ENCODE measurements at regions not wholly inside any gene's neighbourhood (a gene's known extent, or its start where the extent isn't known, plus 50 kb on each side); places are given as distances from the start of the nearest gene placed in this dataset.

DNA sequence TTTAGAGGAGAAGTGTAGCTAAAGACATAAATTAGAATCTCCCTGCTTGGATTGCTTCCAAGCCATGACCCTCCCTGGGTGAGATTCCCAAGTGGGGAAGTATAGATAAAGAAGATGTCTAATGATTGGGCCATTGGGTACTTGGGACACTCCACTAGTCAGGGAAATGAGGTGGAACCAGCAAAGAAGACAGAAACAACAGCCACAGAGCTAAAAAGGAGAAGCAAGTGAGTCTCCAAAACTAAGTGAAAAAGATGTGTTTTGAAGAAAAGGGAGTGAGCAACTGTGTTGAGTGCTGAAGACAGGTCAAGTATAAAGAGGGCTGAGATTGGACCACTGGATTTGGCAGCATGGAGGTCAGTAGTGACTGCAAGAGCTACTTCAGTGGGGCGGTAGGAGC is 61.2 kb upstream of the FOXN2 start:
- Mint-ChIP-seq H3K27me3 (no peaks in the 10 kb centered on the region), H3K36me3 (ENCODE audit: low read depth) (no peaks in the 10 kb centered on the region), H3K4me3 (no peak overlapping the region), H3K27ac (no peak overlapping the region), H3K4me1 (peaks cover 20% of the 10 kb centered on the region), H3K9me3 (no peaks in the 10 kb centered on the region)
- no peak for DNase-seq
- POLR2A ChIA-PET = no interaction called here
- CTCF ChIA-PET = no interaction called here

DNA sequence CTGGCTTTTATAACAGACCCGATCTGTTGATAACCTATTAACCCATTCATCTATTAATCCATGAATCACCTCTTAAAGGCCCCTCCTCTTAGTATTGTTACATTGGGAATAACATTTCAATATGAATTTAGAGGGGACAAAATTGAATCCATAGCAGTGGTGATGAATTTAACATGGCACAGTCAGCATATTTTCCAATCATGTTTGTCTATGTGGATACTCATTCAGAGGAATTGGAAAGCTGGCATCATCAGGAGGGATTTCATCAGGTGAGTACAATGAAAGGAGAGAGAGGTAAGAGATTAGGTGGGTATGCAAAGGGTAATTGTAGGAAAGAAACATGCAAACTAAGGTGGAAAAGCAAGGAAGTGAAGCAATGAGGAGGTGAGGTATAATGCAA is 59.6 kb upstream of the FOXN2 start:
- Mint-ChIP-seq H3K9me3 (no peaks in the 10 kb centered on the region), H3K36me3 (ENCODE audit: low read depth) (no peaks in the 10 kb centered on the region), H3K27ac (no peak overlapping the region), H3K4me1 (peaks cover 9% of the 10 kb centered on the region), H3K4me3 (no peak overlapping the region), H3K27me3 (no peaks in the 10 kb centered on the region)
- ChIA-PET POLR2A (no interaction called here), CTCF (no interaction called here)
- no peak for DNase-seq

DNA sequence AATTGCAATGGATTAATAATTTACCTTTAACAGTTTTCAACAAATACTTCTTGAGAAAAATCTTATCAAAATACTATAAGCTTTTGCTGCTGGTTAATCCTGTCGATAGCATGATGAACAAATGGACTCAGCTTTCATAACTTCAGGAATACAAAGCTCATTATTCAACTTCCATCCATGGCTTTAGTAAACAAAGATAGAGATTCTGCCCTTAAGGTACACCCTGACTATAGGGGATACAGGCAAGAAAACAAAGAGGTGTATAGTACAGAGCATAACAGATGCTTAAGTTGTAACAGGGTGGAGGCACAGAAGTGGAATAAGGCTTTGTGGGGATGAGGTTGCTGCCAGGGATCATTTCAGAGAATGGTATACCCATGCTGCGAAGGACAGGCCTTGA is 57.0 kb upstream of the FOXN2 start:
- Mint-ChIP-seq H3K4me1 (no peaks in the 10 kb centered on the region), H3K27me3 (no peaks in the 10 kb centered on the region), H3K9me3 (no peaks in the 10 kb centered on the region), H3K4me3 (no peak overlapping the region), H3K36me3 (ENCODE audit: low read depth) (no peaks in the 10 kb centered on the region), H3K27ac (no peak overlapping the region)
- ChIA-PET POLR2A (no interaction called here), CTCF (interaction anchor here (1.0 to 1.2 kb wide), 2 partner anchors 9 to 10 kb away, joined by 3 to 4 read pairs; no protein-coding TSS in a partner anchor)
- DNase-seq = no peak

DNA sequence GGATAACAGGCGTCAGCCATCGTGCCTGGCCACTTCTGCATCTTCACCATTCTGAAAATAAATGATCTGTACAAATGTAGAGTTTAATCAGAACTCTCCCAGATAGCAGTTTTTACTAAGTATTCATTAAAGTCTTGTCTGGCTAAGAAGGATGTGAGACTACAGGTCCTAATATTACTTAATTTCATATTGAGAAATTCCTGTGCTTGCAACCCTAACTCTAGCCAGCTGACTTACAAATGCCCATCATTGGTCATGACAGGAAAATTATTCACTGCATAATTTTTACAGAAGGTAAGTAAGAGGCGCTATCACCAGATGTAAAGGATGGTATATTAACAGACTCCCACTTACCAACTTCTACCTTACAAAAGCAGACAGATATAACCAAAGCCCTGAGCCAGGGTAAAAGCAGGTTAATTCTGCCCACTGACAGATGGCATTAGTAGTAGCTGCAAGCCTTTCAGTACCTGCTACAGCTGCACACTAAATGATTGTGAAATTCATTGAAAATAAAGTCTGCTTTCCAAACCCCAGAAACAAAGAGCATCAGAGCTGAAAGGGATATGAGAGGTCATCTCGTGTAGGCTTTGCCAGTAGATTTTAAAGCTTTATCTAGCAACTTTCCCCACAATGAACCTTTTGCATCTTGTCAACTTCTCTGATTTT is 55.9 kb upstream of the FOXN2 start:
- no peaks in the 10 kb centered on the region for H3K9me3 Mint-ChIP-seq
- no peak overlapping the region for H3K4me3 Mint-ChIP-seq
- no peak for DNase-seq
- no peaks in the 10 kb centered on the region for H3K27me3 Mint-ChIP-seq
- H3K36me3 Mint-ChIP-seq (ENCODE audit: low read depth) = no peaks in the 10 kb centered on the region
- POLR2A ChIA-PET = no interaction called here
- no peak overlapping the region for H3K27ac Mint-ChIP-seq
- CTCF ChIA-PET = interaction anchor here (0.6 to 1.3 kb wide), 2 partner anchors 9 to 318 kb away, joined by 3 to 4 read pairs; no protein-coding TSS in a partner anchor
- H3K4me1 Mint-ChIP-seq = no peaks in the 10 kb centered on the region

DNA sequence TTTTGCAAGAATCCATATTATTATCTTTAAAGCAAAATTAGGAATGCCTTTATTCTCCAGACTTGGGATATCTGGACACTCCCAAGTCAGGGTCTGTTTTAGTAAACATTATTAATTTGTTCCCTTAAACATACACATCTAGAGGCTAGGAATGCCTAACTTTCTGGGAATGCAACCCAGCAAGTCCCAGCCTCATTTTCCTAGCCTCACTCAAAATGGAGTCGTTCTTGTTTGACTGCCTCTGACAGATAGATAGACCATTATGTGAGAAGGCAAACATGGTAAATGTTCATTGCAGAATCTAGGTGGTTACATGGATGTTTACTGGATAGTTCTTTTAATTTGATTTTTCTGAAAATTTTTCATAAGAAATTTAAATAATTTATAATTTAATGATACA is 54.7 kb upstream of the FOXN2 start:
- H3K4me3 Mint-ChIP-seq = no peak overlapping the region
- POLR2A ChIA-PET = no interaction called here
- no peaks in the 10 kb centered on the region for H3K4me1 Mint-ChIP-seq
- CTCF ChIA-PET = no interaction called here
- DNase-seq = no peak
- H3K36me3 Mint-ChIP-seq (ENCODE audit: low read depth) = no peaks in the 10 kb centered on the region
- H3K9me3 Mint-ChIP-seq = no peaks in the 10 kb centered on the region
- no peak overlapping the region for H3K27ac Mint-ChIP-seq
- no peaks in the 10 kb centered on the region for H3K27me3 Mint-ChIP-seq

DNA sequence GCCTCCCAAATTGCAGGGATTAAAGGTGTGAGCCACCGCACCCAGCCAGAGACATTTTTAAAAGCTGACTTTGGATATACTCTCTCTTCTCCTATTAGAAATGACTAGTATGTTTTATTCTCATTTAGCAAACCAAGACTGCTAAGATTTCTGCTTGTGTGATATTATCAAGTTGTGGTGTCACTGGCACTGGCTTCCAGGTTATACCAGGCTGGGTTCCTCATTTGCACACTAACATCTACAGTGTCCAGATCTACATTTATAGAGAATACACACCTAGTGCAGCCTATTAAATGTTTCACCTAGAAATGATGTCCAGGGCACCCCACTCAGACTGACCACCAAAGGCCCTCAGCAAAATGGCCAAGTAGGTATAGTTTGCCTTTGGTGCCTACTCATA is 49.9 kb upstream of the FOXN2 start:
- Mint-ChIP-seq H3K27me3 (no peaks in the 10 kb centered on the region), H3K36me3 (ENCODE audit: low read depth) (no peaks in the 10 kb centered on the region), H3K9me3 (peaks cover 2% of the 10 kb centered on the region), H3K4me3 (no peak overlapping the region), H3K4me1 (no peaks in the 10 kb centered on the region), H3K27ac (no peak overlapping the region)
- POLR2A ChIA-PET = no interaction called here
- CTCF ChIA-PET = no interaction called here
- DNase-seq = no peak
